ENCODE measurements at regions not wholly inside any gene's neighbourhood (a gene's known extent, or its start where the extent isn't known, plus 50 kb on each side); places are given as distances from the start of the nearest gene placed in this dataset.

GRCh38 chr7:65235586-65235985 is 138.1 kb upstream of the ZNF92 start:
- TF ChIP-seq CTCF (IDR thresholded peaks at IDR 0.05): no peak
- no peak for TF ChIP-seq POLR2A (IDR thresholded peaks at IDR 0.05)
- TF ChIP-seq POLR2AphosphoS5 (IDR thresholded peaks at IDR 0.05): no peak

Measured in breast epithelium (tissue), 3 donors.